ENCODE measurements at regions not wholly inside any gene's neighbourhood (a gene's known extent, or its start where the extent isn't known, plus 50 kb on each side); places are given as distances from the start of the nearest gene placed in this dataset.

- TF ChIP-seq ZSCAN18 (tag by site-specific recombination; IDR thresholded peaks at IDR 0.05) (no peak), ZNF660 (tag by site-specific recombination; IDR thresholded peaks at IDR 0.05) (no peak), ZNF350 (tag by site-specific recombination; IDR thresholded peaks at IDR 0.05) (no peak)
Observed at GRCh38 chr11:71201231-71201630, 51.1 kb downstream of the SHANK2 start (continued).

DNA sequence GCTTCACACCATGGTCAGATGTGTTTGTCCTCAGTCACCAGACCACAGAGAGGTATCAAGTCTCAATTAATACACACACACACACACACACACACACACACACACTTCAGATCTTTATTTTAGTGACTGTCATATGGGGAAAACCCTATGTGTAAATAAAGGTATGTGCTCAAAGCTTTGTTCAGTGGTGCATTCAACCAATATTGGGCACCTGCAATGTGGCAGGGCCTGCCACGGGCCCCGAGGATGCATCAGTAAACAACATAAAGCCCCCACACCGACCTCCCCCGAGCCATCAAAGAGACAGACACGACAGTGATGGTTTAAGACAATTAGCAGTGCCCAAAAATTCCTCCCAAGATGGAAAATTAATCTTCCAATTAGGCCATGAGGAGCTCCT lies 51.6 kb downstream of the SHANK2 start:
- POLR2A ChIA-PET, result no interaction called here
- Histone ChIP-seq H3K4me1 (ENCODE audit: control insufficient read depth, insufficient read depth, low read length) (no peaks in the 10 kb centered on the region), H3K27ac (ENCODE audit: extremely low read depth, low read depth, low read length) (no peak overlapping the region), H3K36me3 (ENCODE audit: control insufficient read depth in 2 of 2, insufficient read depth in 1 of 2, low read length in 2 of 2) (no peaks in the 10 kb centered on the region), H3K9me3 (ENCODE audit: control insufficient read depth, insufficient read depth, low read depth, low read length) (no peaks in the 10 kb centered on the region), H3K4me3 (ENCODE audit: low read depth, low read length) (no peak overlapping the region)
- CTCF ChIA-PET, result no interaction called here
- no peak for TF ChIP-seq ZNF394 (tag by site-specific recombination; IDR thresholded peaks at IDR 0.05; ENCODE audit: borderline replicate concordance)
- TF ChIP-seq ZNF157 (tag by site-specific recombination; IDR thresholded peaks at IDR 0.05), result no peak
- TF ChIP-seq MEIS1 (CRISPR knock-in tag; IDR thresholded peaks at IDR 0.05; ENCODE audit: borderline replicate concordance), result no peak
- TF ChIP-seq ZNF654 (tag by site-specific recombination; IDR thresholded peaks at IDR 0.05; ENCODE audit: low read depth), result no peak
- no peak for TF ChIP-seq ZNF792 (tag by site-specific recombination; IDR thresholded peaks at IDR 0.05)
- TF ChIP-seq RBAK (tag by site-specific recombination; IDR thresholded peaks at IDR 0.05), result no peak

DNA sequence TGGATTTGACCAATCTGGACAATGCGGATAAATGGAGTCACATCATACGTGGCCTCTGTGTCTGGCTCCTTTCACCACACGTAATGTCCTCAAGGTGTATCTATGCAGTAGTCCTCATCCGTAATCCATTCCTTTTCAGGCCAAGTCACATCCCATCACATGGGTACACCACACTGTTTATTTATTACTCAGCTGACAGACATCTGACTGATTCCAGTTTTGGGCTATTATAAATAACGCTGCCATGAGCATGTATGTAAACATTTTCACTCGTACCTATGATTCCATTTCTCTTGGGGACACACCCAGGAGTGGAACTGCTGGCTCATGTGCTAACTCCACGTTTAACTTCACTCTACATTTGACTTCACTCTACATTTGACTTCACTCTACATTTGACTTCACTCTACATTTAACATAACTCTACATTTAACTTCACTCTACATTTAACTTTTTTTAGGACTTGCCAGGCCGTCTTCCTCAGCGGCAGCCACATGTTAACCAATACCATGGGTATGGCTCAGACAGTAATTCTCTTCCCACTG lies 52.1 kb downstream of the SHANK2 start:
- Histone ChIP-seq H3K9me3 (ENCODE audit: control insufficient read depth, insufficient read depth, low read depth, low read length) (no peaks in the 10 kb centered on the region), H3K27ac (ENCODE audit: extremely low read depth, low read depth, low read length) (no peak overlapping the region), H3K4me1 (ENCODE audit: control insufficient read depth, insufficient read depth, low read length) (no peaks in the 10 kb centered on the region), H3K36me3 (ENCODE audit: control insufficient read depth in 2 of 2, insufficient read depth in 1 of 2, low read length in 2 of 2) (no peaks in the 10 kb centered on the region), H3K4me3 (ENCODE audit: low read depth, low read length) (no peak overlapping the region)
- ChIA-PET CTCF (interaction anchor here (0.7 kb wide), 1 partner anchor 867 kb away, joined by 3 read pairs; no protein-coding TSS in a partner anchor), POLR2A (no interaction called here)
- TF ChIP-seq ZNF501 (tag by site-specific recombination; IDR thresholded peaks at IDR 0.05) (no peak), ZNF777 (tag by site-specific recombination; IDR thresholded peaks at IDR 0.05; ENCODE audit: borderline replicate concordance) (no peak), ZNF155 (tag by site-specific recombination; IDR thresholded peaks at IDR 0.05) (no peak), ZBTB21 (tag by site-specific recombination; IDR thresholded peaks at IDR 0.05) (no peak), ZNF175 (tag by site-specific recombination; IDR thresholded peaks at IDR 0.05) (no peak), ZNF530 (tag by site-specific recombination; IDR thresholded peaks at IDR 0.05; ENCODE audit: low read depth) (no peak)

DNA sequence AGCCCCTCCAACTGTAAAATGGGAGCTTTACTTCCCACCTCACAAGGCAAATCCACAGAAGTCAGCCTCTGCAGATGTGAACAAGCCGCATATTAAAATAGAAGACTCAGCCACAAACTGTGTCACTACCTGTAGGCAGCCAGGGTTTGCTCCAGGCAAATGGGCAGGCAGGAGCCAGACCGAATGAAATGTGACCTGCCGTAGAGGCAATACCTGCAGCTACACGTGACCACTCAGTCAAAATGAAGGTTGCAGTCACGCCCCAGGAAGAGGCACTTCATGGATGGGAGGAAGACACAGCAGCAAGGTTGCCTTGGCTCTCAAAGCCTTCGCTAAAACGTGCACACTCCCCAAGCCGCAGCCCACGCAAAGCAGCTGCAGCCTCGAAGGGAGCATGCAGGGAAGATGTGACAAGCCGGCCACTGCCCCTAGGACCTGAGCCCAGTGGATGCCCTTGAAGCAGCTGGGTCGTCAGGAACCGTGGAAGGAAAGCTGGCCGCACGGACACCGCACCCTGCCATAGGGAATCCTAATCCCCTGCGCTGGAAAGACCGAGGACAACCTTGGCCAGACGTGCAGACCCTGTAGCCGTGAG lies 53.1 kb downstream of the SHANK2 start:
- H3K4me3 ChIP-seq (ENCODE audit: low read depth, low read length), result no peak overlapping the region
- no peaks in the 10 kb centered on the region for H3K9me3 ChIP-seq (ENCODE audit: control insufficient read depth, insufficient read depth, low read depth, low read length)
- ChIA-PET POLR2A (no interaction called here), CTCF (interaction anchor here (0.7 kb wide), 1 partner anchor 866 kb away, joined by 3 read pairs; no protein-coding TSS in a partner anchor)
- no peaks in the 10 kb centered on the region for H3K36me3 ChIP-seq (ENCODE audit: control insufficient read depth in 2 of 2, insufficient read depth in 1 of 2, low read length in 2 of 2)
- no peak for TF ChIP-seq SCRT1 (tag by site-specific recombination; IDR thresholded peaks at IDR 0.05; ENCODE audit: borderline replicate concordance)
- no peak for TF ChIP-seq ZNF24 (tag by site-specific recombination; IDR thresholded peaks at IDR 0.05)
- H3K27ac ChIP-seq (ENCODE audit: extremely low read depth, low read depth, low read length), result no peak overlapping the region
- no peaks in the 10 kb centered on the region for H3K4me1 ChIP-seq (ENCODE audit: control insufficient read depth, insufficient read depth, low read length)

DNA sequence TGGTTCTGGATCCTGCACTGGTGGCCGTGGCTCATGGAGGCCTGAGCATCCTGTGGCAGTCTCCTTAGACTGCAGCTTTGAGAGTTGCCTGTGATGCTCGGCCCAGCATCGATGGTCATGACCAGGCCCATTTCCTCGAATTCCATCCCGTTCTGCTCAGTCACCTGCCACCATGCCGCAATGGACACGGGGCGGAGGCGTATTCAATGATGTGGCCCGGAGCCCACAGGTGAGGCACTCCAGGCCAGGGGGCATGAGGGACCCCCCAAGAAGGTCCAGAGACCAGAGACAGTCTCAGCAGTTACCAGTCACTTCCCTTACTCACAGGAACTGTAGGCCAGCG lies 53.6 kb downstream of the SHANK2 start:
- Histone ChIP-seq H3K4me3 (ENCODE audit: low read depth, low read length) (no peak overlapping the region), H3K4me1 (ENCODE audit: control insufficient read depth, insufficient read depth, low read length) (no peaks in the 10 kb centered on the region), H3K9me3 (ENCODE audit: control insufficient read depth, insufficient read depth, low read depth, low read length) (no peaks in the 10 kb centered on the region), H3K27ac (ENCODE audit: extremely low read depth, low read depth, low read length) (no peak overlapping the region), H3K36me3 (ENCODE audit: control insufficient read depth in 2 of 2, insufficient read depth in 1 of 2, low read length in 2 of 2) (no peaks in the 10 kb centered on the region)
- POLR2A ChIA-PET, result no interaction called here
- CTCF ChIA-PET, result no interaction called here
- no peak for TF ChIP-seq ZNF548 (tag by site-specific recombination; IDR thresholded peaks at IDR 0.05)
- no peak for TF ChIP-seq ZIC2 (tag by site-specific recombination; IDR thresholded peaks at IDR 0.05)
- TF ChIP-seq ZNF843 (tag by site-specific recombination; IDR thresholded peaks at IDR 0.05), result no peak
- TF ChIP-seq, protein P1, sequence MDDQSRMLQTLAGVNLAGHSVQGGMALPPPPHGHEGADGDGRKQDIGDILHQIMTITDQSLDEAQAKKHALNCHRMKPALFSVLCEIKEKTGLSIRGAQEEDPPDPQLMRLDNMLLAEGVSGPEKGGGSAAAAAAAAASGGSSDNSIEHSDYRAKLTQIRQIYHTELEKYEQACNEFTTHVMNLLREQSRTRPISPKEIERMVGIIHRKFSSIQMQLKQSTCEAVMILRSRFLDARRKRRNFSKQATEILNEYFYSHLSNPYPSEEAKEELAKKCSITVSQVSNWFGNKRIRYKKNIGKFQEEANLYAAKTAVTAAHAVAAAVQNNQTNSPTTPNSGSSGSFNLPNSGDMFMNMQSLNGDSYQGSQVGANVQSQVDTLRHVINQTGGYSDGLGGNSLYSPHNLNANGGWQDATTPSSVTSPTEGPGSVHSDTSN (CRISPR knock-in tag; IDR thresholded peaks at IDR 0.05), result no peak
- no peak for TF ChIP-seq HOXA7 (CRISPR knock-in tag; IDR thresholded peaks at IDR 0.05; ENCODE audit: borderline replicate concordance)
- TF ChIP-seq ZNF623 (tag by site-specific recombination; IDR thresholded peaks at IDR 0.05), result no peak
- TF ChIP-seq ZSCAN4 (tag by site-specific recombination; IDR thresholded peaks at IDR 0.05), result no peak
- TF ChIP-seq ZNF654 (tag by site-specific recombination; IDR thresholded peaks at IDR 0.05; ENCODE audit: low read depth), result no peak
- TF ChIP-seq MZF1 (tag by site-specific recombination; IDR thresholded peaks at IDR 0.05; ENCODE audit: borderline replicate concordance), result no peak

Data from HEK293 (cell line).